ENCODE measurements at regions not wholly inside any gene's neighbourhood (a gene's known extent, or its start where the extent isn't known, plus 50 kb on each side); places are given as distances from the start of the nearest gene placed in this dataset.

GRCh38 chr12:60308366-60308991 lies 712.6 kb downstream of the SLC16A7 start:
- no peaks in the 10 kb centered on the region for H3K4me1 Mint-ChIP-seq (ENCODE audit: low read depth)
- H3K36me3 Mint-ChIP-seq (ENCODE audit: low read depth): no peaks in the 10 kb centered on the region
- H3K4me3 Mint-ChIP-seq (ENCODE audit: low read depth): no peak overlapping the region
- no peak for DNase-seq (ENCODE audit: low spot score)
- H3K9me3 Mint-ChIP-seq: no peaks in the 10 kb centered on the region
- intact Hi-C loops (cut with micrococcal nuclease): no loop called here
- no peak overlapping the region for H3K27ac Mint-ChIP-seq
- H3K27me3 Mint-ChIP-seq (ENCODE audit: low read depth): no peaks in the 10 kb centered on the region

- no peak for DNase-seq (ENCODE audit: low spot score)
- intact Hi-C loops (cut with micrococcal nuclease): no loop called here
- Mint-ChIP-seq H3K9me3 (peaks cover 8% of the 10 kb centered on the region), H3K4me1 (ENCODE audit: low read depth) (no peaks in the 10 kb centered on the region), H3K36me3 (ENCODE audit: low read depth) (no peaks in the 10 kb centered on the region), H3K27me3 (ENCODE audit: low read depth) (no peaks in the 10 kb centered on the region), H3K4me3 (ENCODE audit: low read depth) (no peak overlapping the region), H3K27ac (no peak overlapping the region)
Measured at GRCh38 chr12:60311940-60312339, 716.1 kb downstream of the SLC16A7 start.

GRCh38 chr12:60317361-60317760 lies 721.5 kb downstream of the SLC16A7 start:
- no peaks in the 10 kb centered on the region for H3K36me3 Mint-ChIP-seq (ENCODE audit: low read depth)
- H3K27me3 Mint-ChIP-seq (ENCODE audit: low read depth): no peaks in the 10 kb centered on the region
- H3K4me1 Mint-ChIP-seq (ENCODE audit: low read depth): no peaks in the 10 kb centered on the region
- intact Hi-C loops (cut with micrococcal nuclease): no loop called here
- no peak overlapping the region for H3K4me3 Mint-ChIP-seq (ENCODE audit: low read depth)
- no peak for DNase-seq (ENCODE audit: low spot score)
- H3K27ac Mint-ChIP-seq: no peak overlapping the region
- peaks cover 8% of the 10 kb centered on the region for H3K9me3 Mint-ChIP-seq

GRCh38 chr12:60324746-60325145 lies 728.9 kb downstream of the SLC16A7 start:
- no peak overlapping the region for H3K27ac Mint-ChIP-seq
- H3K4me3 Mint-ChIP-seq (ENCODE audit: low read depth): no peak overlapping the region
- H3K4me1 Mint-ChIP-seq (ENCODE audit: low read depth): no peaks in the 10 kb centered on the region
- no peaks in the 10 kb centered on the region for H3K27me3 Mint-ChIP-seq (ENCODE audit: low read depth)
- peaks cover 13% of the 10 kb centered on the region for H3K9me3 Mint-ChIP-seq
- DNase-seq (ENCODE audit: low spot score): no peak
- H3K36me3 Mint-ChIP-seq (ENCODE audit: low read depth): no peaks in the 10 kb centered on the region
- intact Hi-C loops (cut with micrococcal nuclease): no loop called here

- Mint-ChIP-seq H3K36me3 (ENCODE audit: low read depth) (no peaks in the 10 kb centered on the region), H3K27ac (no peak overlapping the region), H3K27me3 (ENCODE audit: low read depth) (no peaks in the 10 kb centered on the region), H3K9me3 (peaks cover 8% of the 10 kb centered on the region), H3K4me1 (ENCODE audit: low read depth) (no peaks in the 10 kb centered on the region), H3K4me3 (ENCODE audit: low read depth) (no peak overlapping the region)
- DNase-seq (ENCODE audit: low spot score): no peak
- intact Hi-C loops (cut with micrococcal nuclease): no loop called here
Measured at GRCh38 chr12:60333461-60333860, 737.6 kb downstream of the SLC16A7 start.

- Mint-ChIP-seq H3K27me3 (ENCODE audit: low read depth) (no peaks in the 10 kb centered on the region), H3K4me3 (ENCODE audit: low read depth) (no peak overlapping the region), H3K9me3 (peaks cover 8% of the 10 kb centered on the region), H3K36me3 (ENCODE audit: low read depth) (no peaks in the 10 kb centered on the region), H3K4me1 (ENCODE audit: low read depth) (no peaks in the 10 kb centered on the region), H3K27ac (no peak overlapping the region)
- DNase-seq (ENCODE audit: low spot score): no peak
- intact Hi-C loops (cut with micrococcal nuclease): no loop called here
Measured at GRCh38 chr12:60335745-60336144, 739.9 kb downstream of the SLC16A7 start.

GRCh38 chr12:60337839-60338549 lies 742.2 kb downstream of the SLC16A7 start:
- no peak for DNase-seq (ENCODE audit: low spot score)
- Mint-ChIP-seq H3K36me3 (ENCODE audit: low read depth) (no peaks in the 10 kb centered on the region), H3K9me3 (peaks cover 13% of the 10 kb centered on the region), H3K27ac (no peak overlapping the region), H3K4me3 (ENCODE audit: low read depth) (no peak overlapping the region), H3K4me1 (ENCODE audit: low read depth) (no peaks in the 10 kb centered on the region), H3K27me3 (ENCODE audit: low read depth) (no peaks in the 10 kb centered on the region)
- intact Hi-C loops (cut with micrococcal nuclease): no loop called here

GRCh38 chr12:60345442-60345841 lies 749.6 kb downstream of the SLC16A7 start:
- H3K27ac Mint-ChIP-seq: no peak overlapping the region
- H3K9me3 Mint-ChIP-seq: peaks cover 13% of the 10 kb centered on the region
- intact Hi-C loops (cut with micrococcal nuclease): no loop called here
- DNase-seq (ENCODE audit: low spot score): no peak
- H3K4me1 Mint-ChIP-seq (ENCODE audit: low read depth): no peaks in the 10 kb centered on the region
- no peaks in the 10 kb centered on the region for H3K36me3 Mint-ChIP-seq (ENCODE audit: low read depth)
- no peak overlapping the region for H3K4me3 Mint-ChIP-seq (ENCODE audit: low read depth)
- H3K27me3 Mint-ChIP-seq (ENCODE audit: low read depth): no peaks in the 10 kb centered on the region

- intact Hi-C loops (cut with micrococcal nuclease): no loop called here
- Mint-ChIP-seq H3K27me3 (ENCODE audit: low read depth) (no peaks in the 10 kb centered on the region), H3K27ac (no peak overlapping the region), H3K4me3 (ENCODE audit: low read depth) (no peak overlapping the region), H3K36me3 (ENCODE audit: low read depth) (no peaks in the 10 kb centered on the region), H3K4me1 (ENCODE audit: low read depth) (no peaks in the 10 kb centered on the region), H3K9me3 (peaks cover 8% of the 10 kb centered on the region)
- no peak for DNase-seq (ENCODE audit: low spot score)
Measured at GRCh38 chr12:60349232-60349978, 753.6 kb downstream of the SLC16A7 start.

- Mint-ChIP-seq H3K27ac (no peak overlapping the region), H3K36me3 (ENCODE audit: low read depth) (no peaks in the 10 kb centered on the region), H3K4me3 (ENCODE audit: low read depth) (no peak overlapping the region), H3K9me3 (peaks cover 14% of the 10 kb centered on the region), H3K4me1 (ENCODE audit: low read depth) (no peaks in the 10 kb centered on the region), H3K27me3 (ENCODE audit: low read depth) (no peaks in the 10 kb centered on the region)
- intact Hi-C loops (cut with micrococcal nuclease): no loop called here
- DNase-seq (ENCODE audit: low spot score): no peak
Measured at GRCh38 chr12:60387356-60387755, 791.5 kb downstream of the SLC16A7 start.

GRCh38 chr12:60391051-60391450 lies 795.2 kb downstream of the SLC16A7 start:
- Mint-ChIP-seq H3K36me3 (ENCODE audit: low read depth) (no peaks in the 10 kb centered on the region), H3K27ac (no peak overlapping the region), H3K27me3 (ENCODE audit: low read depth) (no peaks in the 10 kb centered on the region), H3K4me3 (ENCODE audit: low read depth) (no peak overlapping the region), H3K9me3 (no peaks in the 10 kb centered on the region), H3K4me1 (ENCODE audit: low read depth) (no peaks in the 10 kb centered on the region)
- intact Hi-C loops (cut with micrococcal nuclease): no loop called here
- no peak for DNase-seq (ENCODE audit: low spot score)

GRCh38 chr12:60391791-60392190 lies 796.0 kb downstream of the SLC16A7 start:
- Mint-ChIP-seq H3K9me3 (no peaks in the 10 kb centered on the region), H3K4me1 (ENCODE audit: low read depth) (no peaks in the 10 kb centered on the region), H3K4me3 (ENCODE audit: low read depth) (no peak overlapping the region), H3K27me3 (ENCODE audit: low read depth) (no peaks in the 10 kb centered on the region), H3K36me3 (ENCODE audit: low read depth) (no peaks in the 10 kb centered on the region), H3K27ac (no peak overlapping the region)
- no peak for DNase-seq (ENCODE audit: low spot score)
- intact Hi-C loops (cut with micrococcal nuclease): no loop called here

GRCh38 chr12:60393093-60393492 lies 797.3 kb downstream of the SLC16A7 start:
- Mint-ChIP-seq H3K9me3 (no peaks in the 10 kb centered on the region), H3K36me3 (ENCODE audit: low read depth) (no peaks in the 10 kb centered on the region), H3K4me3 (ENCODE audit: low read depth) (no peak overlapping the region), H3K4me1 (ENCODE audit: low read depth) (no peaks in the 10 kb centered on the region), H3K27ac (no peak overlapping the region), H3K27me3 (ENCODE audit: low read depth) (no peaks in the 10 kb centered on the region)
- intact Hi-C loops (cut with micrococcal nuclease): no loop called here
- no peak for DNase-seq (ENCODE audit: low spot score)

Measured in activated T-helper 2 cell treated with anti-CD3 and anti-CD28 coated beads, Interferon-gamma antibody, Interleukin-2, Interleukin-4, amounts not matched to agents 10 μg/mL and 5 μg/mL and 100 μg/mL, durations not matched to agents 14 hours and 24 hours and 36 hours (primary cell).